ENCODE measurements at regions not wholly inside any gene's neighbourhood (a gene's known extent, or its start where the extent isn't known, plus 50 kb on each side); places are given as distances from the start of the nearest gene placed in this dataset.
A peak's percentile ranks its signal among the peaks of the same experiment; 100 is the strongest.

GRCh38 chr3:28907616-28908015, 373.3 kb upstream of the RBMS3 start:
- no peak overlapping the region for H3K4me3 ChIP-seq (ENCODE audit: low read length)
- DNase-seq (ENCODE audit: low read depth), result no peak
- TF ChIP-seq, protein P1, sequence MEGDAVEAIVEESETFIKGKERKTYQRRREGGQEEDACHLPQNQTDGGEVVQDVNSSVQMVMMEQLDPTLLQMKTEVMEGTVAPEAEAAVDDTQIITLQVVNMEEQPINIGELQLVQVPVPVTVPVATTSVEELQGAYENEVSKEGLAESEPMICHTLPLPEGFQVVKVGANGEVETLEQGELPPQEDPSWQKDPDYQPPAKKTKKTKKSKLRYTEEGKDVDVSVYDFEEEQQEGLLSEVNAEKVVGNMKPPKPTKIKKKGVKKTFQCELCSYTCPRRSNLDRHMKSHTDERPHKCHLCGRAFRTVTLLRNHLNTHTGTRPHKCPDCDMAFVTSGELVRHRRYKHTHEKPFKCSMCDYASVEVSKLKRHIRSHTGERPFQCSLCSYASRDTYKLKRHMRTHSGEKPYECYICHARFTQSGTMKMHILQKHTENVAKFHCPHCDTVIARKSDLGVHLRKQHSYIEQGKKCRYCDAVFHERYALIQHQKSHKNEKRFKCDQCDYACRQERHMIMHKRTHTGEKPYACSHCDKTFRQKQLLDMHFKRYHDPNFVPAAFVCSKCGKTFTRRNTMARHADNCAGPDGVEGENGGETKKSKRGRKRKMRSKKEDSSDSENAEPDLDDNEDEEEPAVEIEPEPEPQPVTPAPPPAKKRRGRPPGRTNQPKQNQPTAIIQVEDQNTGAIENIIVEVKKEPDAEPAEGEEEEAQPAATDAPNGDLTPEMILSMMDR (conservative IDR thresholded peaks at IDR 0.05; ENCODE audit: low read depth, low read length), result no peak

- H3K4me3 ChIP-seq (ENCODE audit: low read length), result no peak overlapping the region
- DNase-seq (ENCODE audit: low read depth), result no peak
- TF ChIP-seq, protein P1 (conservative IDR thresholded peaks at IDR 0.05; ENCODE audit: low read depth, low read length), result no peak
Observed at GRCh38 chr3:28912120-28912885, 368.6 kb upstream of the RBMS3 start.

GRCh38 chr3:28915741-28916500, 364.9 kb upstream of the RBMS3 start:
- TF ChIP-seq, protein P1 (conservative IDR thresholded peaks at IDR 0.05; ENCODE audit: low read depth, low read length), result peak; percentile 22
- H3K4me3 ChIP-seq (ENCODE audit: low read length), result no peak overlapping the region
- DNase-seq (ENCODE audit: low read depth), result peak; percentile 99

DNA sequence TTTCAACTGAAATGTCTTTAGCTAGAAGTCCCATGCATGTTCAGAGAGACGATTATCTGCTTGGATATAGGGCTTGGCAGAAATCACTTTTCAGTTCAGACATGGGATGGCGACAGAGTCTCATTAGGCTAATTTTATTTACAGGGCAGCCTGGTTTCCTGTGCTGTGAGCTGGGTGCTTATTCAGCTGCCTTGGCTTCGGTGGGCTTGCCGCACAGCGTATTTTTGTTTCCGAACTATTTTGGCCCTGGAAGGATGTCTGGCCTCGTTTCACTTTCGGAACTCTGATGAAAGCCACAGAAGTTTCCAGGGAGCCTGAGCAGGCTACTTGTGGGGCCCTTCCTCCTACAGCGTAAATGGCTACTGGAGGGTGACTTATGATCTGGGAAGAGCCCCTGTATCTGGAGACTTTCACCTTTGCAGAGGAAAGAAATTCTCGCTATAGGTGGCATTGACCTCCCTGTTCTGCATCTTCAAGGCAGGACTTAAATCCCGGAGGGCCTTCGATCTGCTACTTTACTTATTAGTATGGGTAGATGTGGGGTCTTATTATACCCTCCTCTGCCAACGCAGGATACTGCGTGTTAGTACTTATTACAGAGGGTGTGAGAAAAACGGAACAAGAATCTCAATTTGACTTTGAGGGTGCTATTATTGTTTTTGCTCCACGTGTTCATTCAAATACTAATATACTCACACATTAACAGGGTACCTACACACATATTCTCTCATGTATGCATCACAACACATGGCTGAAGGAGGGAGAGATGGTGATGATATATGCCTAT, 364.0 kb upstream of the RBMS3 start:
- peak; percentile 45 for DNase-seq (ENCODE audit: low read depth)
- TF ChIP-seq, protein P1 (conservative IDR thresholded peaks at IDR 0.05; ENCODE audit: low read depth, low read length), result peak; percentile 56
- no peak overlapping the region for H3K4me3 ChIP-seq (ENCODE audit: low read length)

DNA sequence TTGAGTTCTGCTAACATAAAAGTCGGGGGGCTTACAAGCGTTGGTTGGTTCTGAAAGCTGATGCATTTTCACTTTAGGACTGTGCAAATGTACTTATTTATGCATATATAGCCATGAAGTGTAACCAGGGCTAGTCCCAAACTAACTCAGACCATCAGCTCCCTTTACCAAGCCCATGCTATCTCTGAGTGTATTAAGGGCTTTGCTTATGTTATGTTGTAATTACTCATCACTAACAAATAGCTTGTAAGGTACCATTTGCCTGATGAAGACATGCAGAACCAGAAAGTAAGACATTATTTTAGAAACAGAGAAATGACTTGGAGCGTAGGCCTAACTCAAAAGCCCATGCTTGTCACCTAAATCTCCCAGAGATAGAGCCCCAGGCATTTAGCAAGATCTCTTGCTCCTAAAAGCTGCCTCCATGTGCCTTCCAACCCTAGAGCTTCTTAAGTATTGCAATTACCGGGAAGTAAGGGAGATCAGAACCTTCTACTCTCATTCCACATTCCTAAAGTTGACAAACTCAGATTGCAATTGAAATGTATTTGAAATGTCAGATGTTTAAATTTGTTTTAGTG, 362.9 kb upstream of the RBMS3 start:
- no peak for DNase-seq (ENCODE audit: low read depth)
- no peak overlapping the region for H3K4me3 ChIP-seq (ENCODE audit: low read length)
- TF ChIP-seq, protein P1 (conservative IDR thresholded peaks at IDR 0.05; ENCODE audit: low read depth, low read length), result no peak

GRCh38 chr3:28922376-28922775, 358.5 kb upstream of the RBMS3 start:
- DNase-seq (ENCODE audit: low read depth), result no peak
- TF ChIP-seq, protein P1 (conservative IDR thresholded peaks at IDR 0.05; ENCODE audit: low read depth, low read length), result no peak

More at GRCh38 chr3:28922376-28922775, 358.5 kb upstream of the RBMS3 start:
- no peak overlapping the region for H3K4me3 ChIP-seq (ENCODE audit: low read length)

All from retinal pigment epithelial cell (primary cell).